K562 (cell line): ENCODE measurements at regions not wholly inside any gene's neighbourhood (a gene's known extent, or its start where the extent isn't known, plus 50 kb on each side); places are given as distances from the start of the nearest gene placed in this dataset.

Experiments used
- EZH2 ChIP-seq: IDR thresholded peaks from 2 replicates; pipeline ENCODE4 v1.6.1; 2012; ENCODE audit warnings: low read depth, mild to moderate bottlenecking, inconsistent platforms, low read length, borderline replicate concordance
- MXI1 ChIP-seq: IDR thresholded peaks from 2 replicates; pipeline ENCODE4 v1.6.1; 2011; ENCODE audit warnings: low read depth, mild to moderate bottlenecking, improper control_type of control experiment, low read length
- MYC ChIP-seq, 2 experiments: fragments of 250-450 bp in 1 of 2; sonication (Bioruptor Pico) in 1 of 2; IDR thresholded peaks; 2 replicates each; pipeline versions ENCODE4 v1.5.1 to v1.6.1; 2012 to 2021; ENCODE audit warnings: low read depth in 2 of 2, borderline replicate concordance in 1 of 2, improper control_type of control experiment in 1 of 2, low read length in 1 of 2, mild to moderate bottlenecking in 1 of 2, moderate library complexity in 1 of 2
- SETDB1 ChIP-seq: IDR thresholded peaks from one replicate; pipeline ENCODE4 v1.6.1; 2012; ENCODE audit warnings: low read length, control low read depth, inconsistent platforms
- SMARCA5 ChIP-seq: fragments of 450-650 bp; IDR thresholded peaks from 2 replicates; pipeline ENCODE4 v1.6.1; 2016
- SNRNP70 ChIP-seq: fragments of 200-400 bp; formaldehyde crosslinking; optimal IDR thresholded peaks from 2 replicates; pipeline ENCODE3; 2017; ENCODE audit warnings: low read depth, low read length
- ZBED1 ChIP-seq: IDR thresholded peaks from 2 replicates; pipeline ENCODE4 v1.6.1; 2014
- ZNF311 ChIP-seq: fragments of 250-450 bp; sonication (Bioruptor Pico); IDR thresholded peaks from 2 replicates; pipeline ENCODE4 v1.4.0; 2020; ENCODE audit warnings: mild to moderate bottlenecking, moderate library complexity
- TF ChIP-seq, protein P1 (sequence below): fragments of 450-650 bp; IDR thresholded peaks from 2 replicates; pipeline ENCODE4 v1.6.1; 2016; ENCODE audit warnings: mild to moderate bottlenecking
- TF ChIP-seq, protein P2 (sequence below), 3 experiments: IDR thresholded peaks in 2 of 3; conservative IDR thresholded peaks in 1 of 3; 2 replicates each; pipeline ENCODE4 v1.5.1; 2011 to 2012; ENCODE audit warnings: low read length in 3 of 3, mild to moderate bottlenecking in 3 of 3, control low read depth in 2 of 3, improper control_type of control experiment in 1 of 3, inconsistent platforms in 1 of 3, low read depth in 1 of 3, mixed read lengths in 1 of 3, moderate library complexity in 1 of 3; ENCODE audit not compliant: insufficient read depth in 2 of 3

DNA sequence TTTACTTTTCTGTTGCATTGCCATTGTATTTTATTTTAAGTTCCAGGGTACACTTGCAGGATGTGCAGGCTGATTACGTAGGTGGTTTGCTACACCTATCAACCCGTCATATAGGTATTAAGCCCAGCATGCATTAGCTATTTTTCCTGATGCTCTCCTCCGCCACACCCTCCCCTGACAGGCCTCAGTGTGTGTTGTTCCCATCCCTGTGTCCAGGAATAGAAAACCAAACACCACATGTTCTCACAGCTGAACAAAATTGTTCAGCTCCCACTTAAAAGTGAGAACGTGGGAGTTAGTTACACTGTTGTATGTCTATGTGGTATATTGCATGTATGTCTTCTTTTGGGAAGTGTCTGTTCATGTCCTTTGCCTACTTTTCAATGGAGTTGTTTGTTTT, 1631.7 kb downstream of the DPP10 start:
- TF ChIP-seq ZNF311 (CRISPR knock-in tag) (no peak), SNRNP70 (no peak), SMARCA5 (no peak), MXI1 (no peak), ZBED1 (no peak), MYC (IDR thresholded peaks at IDR 0.05; ENCODE audit: low read depth, low read length) (no peak), MYC (CRISPR knock-in tag; IDR thresholded peaks at IDR 0.05; ENCODE audit: borderline replicate concordance, low read depth) (no peak), EZH2 (no peak), SETDB1 (no peak)
- TF ChIP-seq, protein P1, sequence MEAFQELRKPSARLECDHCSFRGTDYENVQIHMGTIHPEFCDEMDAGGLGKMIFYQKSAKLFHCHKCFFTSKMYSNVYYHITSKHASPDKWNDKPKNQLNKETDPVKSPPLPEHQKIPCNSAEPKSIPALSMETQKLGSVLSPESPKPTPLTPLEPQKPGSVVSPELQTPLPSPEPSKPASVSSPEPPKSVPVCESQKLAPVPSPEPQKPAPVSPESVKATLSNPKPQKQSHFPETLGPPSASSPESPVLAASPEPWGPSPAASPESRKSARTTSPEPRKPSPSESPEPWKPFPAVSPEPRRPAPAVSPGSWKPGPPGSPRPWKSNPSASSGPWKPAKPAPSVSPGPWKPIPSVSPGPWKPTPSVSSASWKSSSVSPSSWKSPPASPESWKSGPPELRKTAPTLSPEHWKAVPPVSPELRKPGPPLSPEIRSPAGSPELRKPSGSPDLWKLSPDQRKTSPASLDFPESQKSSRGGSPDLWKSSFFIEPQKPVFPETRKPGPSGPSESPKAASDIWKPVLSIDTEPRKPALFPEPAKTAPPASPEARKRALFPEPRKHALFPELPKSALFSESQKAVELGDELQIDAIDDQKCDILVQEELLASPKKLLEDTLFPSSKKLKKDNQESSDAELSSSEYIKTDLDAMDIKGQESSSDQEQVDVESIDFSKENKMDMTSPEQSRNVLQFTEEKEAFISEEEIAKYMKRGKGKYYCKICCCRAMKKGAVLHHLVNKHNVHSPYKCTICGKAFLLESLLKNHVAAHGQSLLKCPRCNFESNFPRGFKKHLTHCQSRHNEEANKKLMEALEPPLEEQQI, result no peak
- TF ChIP-seq, protein P2, sequence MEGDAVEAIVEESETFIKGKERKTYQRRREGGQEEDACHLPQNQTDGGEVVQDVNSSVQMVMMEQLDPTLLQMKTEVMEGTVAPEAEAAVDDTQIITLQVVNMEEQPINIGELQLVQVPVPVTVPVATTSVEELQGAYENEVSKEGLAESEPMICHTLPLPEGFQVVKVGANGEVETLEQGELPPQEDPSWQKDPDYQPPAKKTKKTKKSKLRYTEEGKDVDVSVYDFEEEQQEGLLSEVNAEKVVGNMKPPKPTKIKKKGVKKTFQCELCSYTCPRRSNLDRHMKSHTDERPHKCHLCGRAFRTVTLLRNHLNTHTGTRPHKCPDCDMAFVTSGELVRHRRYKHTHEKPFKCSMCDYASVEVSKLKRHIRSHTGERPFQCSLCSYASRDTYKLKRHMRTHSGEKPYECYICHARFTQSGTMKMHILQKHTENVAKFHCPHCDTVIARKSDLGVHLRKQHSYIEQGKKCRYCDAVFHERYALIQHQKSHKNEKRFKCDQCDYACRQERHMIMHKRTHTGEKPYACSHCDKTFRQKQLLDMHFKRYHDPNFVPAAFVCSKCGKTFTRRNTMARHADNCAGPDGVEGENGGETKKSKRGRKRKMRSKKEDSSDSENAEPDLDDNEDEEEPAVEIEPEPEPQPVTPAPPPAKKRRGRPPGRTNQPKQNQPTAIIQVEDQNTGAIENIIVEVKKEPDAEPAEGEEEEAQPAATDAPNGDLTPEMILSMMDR (IDR thresholded peaks at IDR 0.05 in 2 of 3, conservative IDR thresholded peaks at IDR 0.05 in 1 of 3; ENCODE audit: insufficient read depth in 2 of 3, low read depth in 1 of 3, low read length in 3 of 3), result no peak
